IMR-90 (cell line): ENCODE measurements at regions not wholly inside any gene's neighbourhood (a gene's known extent, or its start where the extent isn't known, plus 50 kb on each side); places are given as distances from the start of the nearest gene placed in this dataset.
"Not testable (repeated sequence)": the region's sequence is repeated elsewhere in the genome, so short reads cannot be mapped to it uniquely, and the experiment has no call there.

Source experiments
- ATAC-seq: fragments of 200-7000 bp; cut with Tn5 transposase; 2 replicates; pipeline ENCODE4 v1.9.1; 2020; ENCODE audit warnings: low read depth, mild to moderate bottlenecking, moderate library complexity
- BruUV-seq: library from RNA; stranded (reverse); fragments of 400-500 nt; replicated peaks from 2 replicates; lab custom pipeline; 2021; lab: Mats Ljungman, UMichigan
- CTCF ChIA-PET: fragments of 300-600 bp; formaldehyde crosslinking; extraction: SDS; loops from one replicate; lab custom pipeline; 2021; ENCODE audit warnings: antibody characterized with exemption; lab: Yijun Ruan, JAX
- POLR2A ChIA-PET: fragments of 300-600 bp; sonication (Branson Sonifier 250); formaldehyde crosslinking; loops from one replicate; lab custom pipeline; 2022; ENCODE audit warnings: antibody characterized with exemption; ENCODE audit not compliant: unreplicated experiment; lab: Charles Lee
- DNase-seq: peaks from one replicate; pipeline ENCODE4 v3.0.0; 2013
- H2AFZ ChIP-seq: replicated peaks from 2 replicates; pipeline ENCODE3; 2013; ENCODE audit warnings: low read length, mild to moderate bottlenecking; ENCODE audit not compliant: poor library complexity
- H2AK5ac ChIP-seq: 2 replicates; pipeline ENCODE4 v1.6.1; 2013; ENCODE audit warnings: low read depth, low read length, inconsistent platforms
- H2AK9ac ChIP-seq: replicated peaks from 2 replicates; pipeline ENCODE3; 2013; ENCODE audit warnings: mild to moderate bottlenecking, low read depth, low read length, moderate library complexity; ENCODE audit not compliant: poor library complexity
- H2BK120ac ChIP-seq: 2 replicates; pipeline ENCODE4 v1.6.1; 2013; ENCODE audit warnings: low read depth, low read length, inconsistent platforms
- H2BK15ac ChIP-seq: 3 replicates; pipeline ENCODE4 v1.6.1; 2013; ENCODE audit warnings: low read depth, low read length, inconsistent platforms
- H2BK20ac ChIP-seq: 2 replicates; pipeline ENCODE4 v1.6.1; 2013; ENCODE audit warnings: low read depth, mild to moderate bottlenecking, inconsistent platforms, low read length, moderate library complexity
- H2BK5ac ChIP-seq: 2 replicates; pipeline ENCODE4 v1.6.1; 2013; ENCODE audit warnings: mild to moderate bottlenecking, low read depth, low read length, inconsistent platforms; ENCODE audit not compliant: poor library complexity, severe bottlenecking
- H3K14ac ChIP-seq: replicated peaks from 2 replicates; pipeline ENCODE4 v1.6.1; 2013; ENCODE audit warnings: low read depth, low read length, inconsistent platforms
- H3K18ac ChIP-seq: 2 replicates; pipeline ENCODE4 v1.6.1; 2013; ENCODE audit warnings: low read depth, low read length, control low read depth
- H3K23ac ChIP-seq: 2 replicates; pipeline ENCODE4 v1.6.1; 2013; ENCODE audit warnings: low read depth, low read length, inconsistent platforms
- H3K27ac ChIP-seq: 2 replicates; pipeline ENCODE4 v1.5.1; 2013; ENCODE audit warnings: mild to moderate bottlenecking, control low read depth, low read length; ENCODE audit not compliant: insufficient read depth
- H3K27me3 ChIP-seq: 2 replicates; pipeline ENCODE4 v1.6.1; 2013; ENCODE audit warnings: low read length; ENCODE audit not compliant: control insufficient read depth, insufficient read depth
- H3K36me3 ChIP-seq: 2 replicates; pipeline ENCODE4 v1.6.1; 2013; ENCODE audit warnings: low read length, mixed read lengths; ENCODE audit not compliant: control insufficient read depth, insufficient read depth
- H3K4ac ChIP-seq: 2 replicates; pipeline ENCODE4 v1.6.1; 2013; ENCODE audit warnings: low read depth, low read length, inconsistent platforms
- H3K4me1 ChIP-seq: 2 replicates; pipeline ENCODE4 v1.6.1; 2013; ENCODE audit warnings: low read length, mixed read lengths; ENCODE audit not compliant: control insufficient read depth, insufficient read depth
- H3K4me2 ChIP-seq: 2 replicates; pipeline ENCODE4 v1.6.1; 2013; ENCODE audit warnings: low read depth, mild to moderate bottlenecking, control low read depth, low read length, moderate library complexity
- H3K4me3 ChIP-seq: 2 replicates; pipeline ENCODE4 v1.5.1; 2013; ENCODE audit warnings: low read depth, mild to moderate bottlenecking, control low read depth, low read length, moderate library complexity; ENCODE audit not compliant: insufficient read depth
- H3K56ac ChIP-seq: 2 replicates; pipeline ENCODE4 v1.6.1; 2013; ENCODE audit warnings: low read length, inconsistent platforms; ENCODE audit not compliant: insufficient read depth; ENCODE audit errors: extremely low read depth
- H3K79me1 ChIP-seq, 2 experiments: 2 replicates each; pipeline ENCODE4 v1.6.1; 2013; ENCODE audit warnings: low read length in 2 of 2, inconsistent platforms in 1 of 2, low read depth in 1 of 2
- H3K9ac ChIP-seq: 2 replicates; pipeline ENCODE4 v1.6.1; 2013; ENCODE audit warnings: low read depth, low read length, control low read depth
- H3K9me1 ChIP-seq: 2 replicates; pipeline ENCODE4 v1.6.1; 2013; ENCODE audit warnings: low read length, inconsistent platforms; ENCODE audit not compliant: insufficient read depth
- H3K9me3 ChIP-seq: 2 replicates; pipeline ENCODE4 v1.6.1; 2013; ENCODE audit warnings: low read length; ENCODE audit not compliant: control insufficient read depth, insufficient read depth
- H4K20me1 ChIP-seq: 2 replicates; pipeline ENCODE4 v1.6.1; 2013; ENCODE audit warnings: low read length, inconsistent platforms; ENCODE audit not compliant: insufficient read depth
- H4K5ac ChIP-seq: 2 replicates; pipeline ENCODE4 v1.6.1; 2013; ENCODE audit warnings: mild to moderate bottlenecking, low read depth, low read length, control low read depth
- H4K8ac ChIP-seq, 2 experiments: 2 replicates each; pipeline ENCODE4 v1.6.1; 2013; ENCODE audit warnings: low read depth in 2 of 2, low read length in 2 of 2, control low read depth in 1 of 2, inconsistent platforms in 1 of 2
- H4K91ac ChIP-seq: 2 replicates; pipeline ENCODE4 v1.6.1; 2013; ENCODE audit warnings: low read depth, low read length, inconsistent platforms; ENCODE audit not compliant: insufficient read depth
- WGBS, 2 experiments: methylation state at CpG; one replicate each; pipeline versions ENCODE4 v1.1.5 to v1.1.7; 2013; ENCODE audit warnings: missing lambda C conversion rate in 2 of 2; ENCODE audit not compliant: insufficient read length in 1 of 2; ENCODE audit errors: extremely low coverage in 2 of 2; 5-methylcytosine and 5-hydroxymethylcytosine counted together
- dilution Hi-C: fragments of 300-500 bp; cut with HindIII; formaldehyde crosslinking; loops from one replicate; pipeline ENCODE4 v1.14.3; 2018; ENCODE audit warnings: low sequenced_read_pairs; ENCODE audit not compliant: unreplicated experiment
- in situ Hi-C: fragments of 300-500 bp; cut with MboI; formaldehyde crosslinking; loops from 3 replicates; pipeline ENCODE4 v1.14.3; 2019; ENCODE audit warnings: low sequenced_read_pairs, inconsistent platforms, mixed read lengths
- intact Hi-C: fragments of 100-400 bp; cut with micrococcal nuclease; formaldehyde crosslinking; loops from 2 replicates; pipeline ENCODE4 v1.10.0; 2022

- H3K23ac ChIP-seq, H2AFZ ChIP-seq, H2BK15ac ChIP-seq, H2BK20ac ChIP-seq, H3K56ac ChIP-seq, H4K20me1 ChIP-seq, H3K36me3 ChIP-seq, H2BK5ac ChIP-seq, intact Hi-C loops, BruUV-seq, DNase-seq, H3K4ac ChIP-seq, H3K9me3 ChIP-seq, H4K8ac ChIP-seq, H3K27me3 ChIP-seq, in situ Hi-C loops, ATAC-seq, H4K91ac ChIP-seq, H3K27ac ChIP-seq, POLR2A ChIA-PET, H3K14ac ChIP-seq, H3K4me2 ChIP-seq, H2AK9ac ChIP-seq, H3K4me3 ChIP-seq, H4K5ac ChIP-seq, H2BK120ac ChIP-seq, H3K79me1 ChIP-seq, H3K9me1 ChIP-seq, dilution Hi-C loops, H3K9ac ChIP-seq, H2AK5ac ChIP-seq, H3K18ac ChIP-seq, H3K4me1 ChIP-seq: not testable (repeated sequence)
- CTCF ChIA-PET: interaction anchor here (0.6 kb wide), 1 partner anchor 427 kb away, joined by 6 read pairs; no protein-coding TSS in a partner anchor
- WGBS, 2 experiments: no CpG with 5 or more reads among the region's 2 CpGs
Measured at GRCh38 chr9:85792057-85792456, 50.3 kb upstream of the AGTPBP1 start.

GRCh38 chr9:85802978-85803695 lies 61.4 kb upstream of the AGTPBP1 start:
- H3K23ac ChIP-seq, H4K5ac ChIP-seq, H2AFZ ChIP-seq, H3K9ac ChIP-seq, ATAC-seq, CTCF ChIA-PET, intact Hi-C loops, H4K8ac ChIP-seq, H3K9me3 ChIP-seq, H2AK9ac ChIP-seq, H3K9me1 ChIP-seq, POLR2A ChIA-PET, H3K79me1 ChIP-seq, H3K4ac ChIP-seq, H3K14ac ChIP-seq, H3K56ac ChIP-seq, H3K27me3 ChIP-seq, dilution Hi-C loops, H3K18ac ChIP-seq, H3K4me3 ChIP-seq, DNase-seq, BruUV-seq, H3K36me3 ChIP-seq, H3K27ac ChIP-seq, H3K4me2 ChIP-seq, H2BK15ac ChIP-seq, H3K4me1 ChIP-seq, H2AK5ac ChIP-seq, H4K91ac ChIP-seq, H2BK120ac ChIP-seq, H2BK20ac ChIP-seq, in situ Hi-C loops, H2BK5ac ChIP-seq, H4K20me1 ChIP-seq: not testable (repeated sequence)
- WGBS, 2 experiments: no CpG with 5 or more reads among the region's 6 CpGs
